Urinary bladder (tissue), 3 donors: ENCODE measurements at regions not wholly inside any gene's neighbourhood (a gene's known extent, or its start where the extent isn't known, plus 50 kb on each side); places are given as distances from the start of the nearest gene placed in this dataset.

Experiments
- DNase-seq: peaks from one replicate; pipeline ENCODE4 v3.0.0-alpha.2; 2015; ENCODE audit errors: extremely low spot score
- H3K27ac ChIP-seq: one replicate; pipeline ENCODE4 v1.5.1; 2013; ENCODE audit warnings: low read depth, mild to moderate bottlenecking, moderate library complexity
- H3K36me3 ChIP-seq: one replicate; pipeline ENCODE4 v1.6.1; 2013; ENCODE audit warnings: mild to moderate bottlenecking, moderate library complexity; ENCODE audit not compliant: insufficient read depth
- H3K4me1 ChIP-seq: one replicate; pipeline ENCODE4 v1.6.1; 2013; ENCODE audit warnings: mild to moderate bottlenecking, moderate library complexity; ENCODE audit not compliant: insufficient read depth
- H3K4me3 ChIP-seq: one replicate; pipeline ENCODE4 v1.5.1; 2013; ENCODE audit warnings: low read depth, low read length
- WGBS: extraction: QIAGEN DNeasy Blood & Tissue Kit; methylation state at CpG from one replicate; pipeline ENCODE4 v1.1.7; 2013; 5-methylcytosine and 5-hydroxymethylcytosine counted together
- donor health status: healthy with polysubstance abuse.
- donor health status: healthy.

DNA sequence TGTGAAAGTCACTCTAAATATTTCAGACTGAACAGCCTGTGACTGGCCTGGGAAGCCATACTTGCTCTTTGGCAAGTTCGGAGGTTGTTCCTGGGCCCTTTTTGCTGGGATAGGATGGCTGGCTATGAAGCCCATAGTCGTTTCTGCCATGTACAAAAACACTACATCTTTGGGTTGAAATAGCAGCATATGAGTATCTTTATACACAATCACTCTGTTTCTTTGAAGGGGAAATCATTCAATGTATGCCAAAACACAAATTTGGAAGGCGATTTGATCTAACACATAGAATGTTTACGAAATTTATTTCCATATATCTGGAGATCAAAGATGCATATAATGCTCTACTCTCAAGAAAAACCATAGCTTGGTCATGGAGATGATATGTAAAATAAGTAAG, 192.9 kb downstream of the SQOR start:
- Histone ChIP-seq H3K4me1 (no peaks in the 10 kb centered on the region), H3K36me3 (no peaks in the 10 kb centered on the region), H3K4me3 (no peak overlapping the region), H3K27ac (no peak overlapping the region)
- 83% methylated on average over 4 of the region's 4 CpGs for WGBS
- no peak for DNase-seq

DNA sequence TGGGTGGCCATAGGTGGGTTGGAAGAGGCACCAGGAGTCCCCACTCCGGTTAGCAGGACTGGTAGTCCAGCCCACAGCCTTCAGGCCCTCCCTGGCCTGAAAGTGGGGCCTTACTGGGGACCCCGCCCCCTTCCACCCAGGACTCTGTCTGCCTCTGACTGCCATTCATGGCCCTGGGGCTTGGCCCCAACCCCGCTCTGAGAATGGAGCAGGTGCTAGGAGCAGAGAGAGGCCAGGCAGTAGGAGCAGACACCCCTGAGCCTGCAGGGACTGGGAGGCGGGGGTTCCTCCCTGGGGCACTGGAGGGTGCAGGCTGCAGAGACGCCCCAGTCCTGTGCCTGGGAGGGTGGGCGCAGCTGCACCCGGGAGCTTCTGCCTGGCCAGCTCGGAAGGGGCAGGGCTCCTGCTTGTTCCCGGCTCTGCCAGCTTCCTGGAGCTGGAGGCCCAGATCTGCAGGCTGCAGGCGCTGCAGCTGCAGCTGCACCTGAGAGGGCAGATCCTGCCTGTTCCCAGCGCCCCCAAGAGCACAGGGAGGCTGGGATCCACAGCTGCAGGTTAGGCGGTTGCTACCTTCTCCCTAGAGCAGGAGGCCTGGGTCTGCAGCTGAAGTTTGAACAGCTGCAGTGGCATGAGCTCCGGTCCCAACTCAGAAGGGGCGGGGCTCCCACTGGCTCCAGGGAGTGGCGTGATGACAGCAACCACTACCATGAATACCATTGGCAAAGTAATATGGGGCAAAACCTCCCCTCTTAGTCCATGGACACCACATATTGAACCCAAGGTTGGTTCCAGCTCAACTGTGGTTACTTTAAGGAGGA, 194.7 kb downstream of the SQOR start:
- H3K27ac ChIP-seq: no peak overlapping the region
- no peaks in the 10 kb centered on the region for H3K4me1 ChIP-seq
- no peak overlapping the region for H3K4me3 ChIP-seq
- no peak for DNase-seq
- 81% methylated on average over 15 of the region's 15 CpGs for WGBS
- H3K36me3 ChIP-seq: no peaks in the 10 kb centered on the region

DNA sequence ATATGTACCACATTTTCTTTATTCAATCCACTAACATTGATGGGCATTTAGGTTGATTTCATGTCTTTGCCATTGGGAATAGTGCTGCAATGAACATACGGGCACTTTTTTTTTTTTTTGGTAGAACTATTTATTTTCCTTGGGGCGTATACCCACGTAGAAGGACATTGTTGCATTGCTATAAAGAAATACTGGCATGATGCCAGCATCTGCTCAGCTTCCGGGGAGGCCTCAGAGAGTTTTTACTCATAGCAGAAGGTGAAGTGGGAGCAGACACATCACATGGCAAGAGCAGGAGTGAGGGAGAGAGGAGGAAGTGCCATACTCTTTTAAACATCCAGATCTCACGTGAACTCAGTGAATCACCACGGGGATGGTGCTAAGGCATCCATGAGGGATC, 197.0 kb downstream of the SQOR start:
- Histone ChIP-seq H3K27ac (no peak overlapping the region), H3K36me3 (no peaks in the 10 kb centered on the region), H3K4me3 (no peak overlapping the region), H3K4me1 (no peaks in the 10 kb centered on the region)
- no peak for DNase-seq
- WGBS: 61% methylated on average over 6 of the region's 6 CpGs

DNA sequence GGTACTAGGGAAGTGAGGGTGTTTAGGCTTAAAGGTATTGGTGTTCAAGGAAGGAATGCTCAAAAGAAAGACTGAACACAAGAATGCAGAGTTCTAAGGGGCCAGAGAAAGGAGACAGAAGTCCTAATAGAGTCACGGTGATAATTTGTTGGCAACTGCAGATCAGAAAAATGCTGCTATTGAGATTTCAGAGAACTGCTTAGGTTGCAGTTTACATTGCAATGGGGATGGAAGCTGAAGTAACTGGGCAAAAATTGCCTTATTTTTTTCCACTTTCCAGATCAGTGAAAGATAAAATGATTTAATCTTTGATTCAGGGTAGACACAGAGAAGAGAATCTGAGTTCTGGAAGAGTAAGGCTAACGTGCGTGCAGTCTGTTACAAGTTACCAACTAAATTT, 199.8 kb downstream of the SQOR start:
- 85% methylated on average over 3 of the region's 3 CpGs for whole genome bisulfite sequencing
- DNase-seq: no peak
- Histone ChIP-seq H3K4me3 (no peak overlapping the region), H3K27ac (no peak overlapping the region), H3K36me3 (no peaks in the 10 kb centered on the region), H3K4me1 (no peaks in the 10 kb centered on the region)

DNA sequence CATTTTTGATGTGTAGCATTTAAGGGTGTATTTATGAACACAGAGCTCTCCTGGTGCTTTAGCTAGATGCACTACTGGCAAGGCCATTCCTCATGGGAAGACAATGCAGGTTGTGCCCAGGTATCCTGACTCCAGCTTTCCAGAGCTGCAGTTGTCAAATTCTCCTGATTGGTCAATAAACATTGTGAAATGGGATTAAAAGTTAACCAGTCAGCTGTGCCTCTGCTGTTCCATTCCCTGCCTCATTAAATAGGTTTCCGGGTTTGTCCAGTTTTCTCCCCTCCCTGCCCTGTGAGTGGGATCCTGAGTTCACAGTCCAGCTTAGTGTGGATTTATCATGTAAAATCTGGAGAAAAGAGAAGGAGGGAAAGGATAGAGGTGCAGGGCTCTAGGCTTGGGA, 207.3 kb downstream of the SQOR start:
- Histone ChIP-seq H3K36me3 (no peaks in the 10 kb centered on the region), H3K4me3 (no peak overlapping the region), H3K27ac (no peak overlapping the region), H3K4me1 (no peaks in the 10 kb centered on the region)
- 64% methylated on average over 1 of the region's 1 CpG for WGBS
- no peak for DNase-seq

DNA sequence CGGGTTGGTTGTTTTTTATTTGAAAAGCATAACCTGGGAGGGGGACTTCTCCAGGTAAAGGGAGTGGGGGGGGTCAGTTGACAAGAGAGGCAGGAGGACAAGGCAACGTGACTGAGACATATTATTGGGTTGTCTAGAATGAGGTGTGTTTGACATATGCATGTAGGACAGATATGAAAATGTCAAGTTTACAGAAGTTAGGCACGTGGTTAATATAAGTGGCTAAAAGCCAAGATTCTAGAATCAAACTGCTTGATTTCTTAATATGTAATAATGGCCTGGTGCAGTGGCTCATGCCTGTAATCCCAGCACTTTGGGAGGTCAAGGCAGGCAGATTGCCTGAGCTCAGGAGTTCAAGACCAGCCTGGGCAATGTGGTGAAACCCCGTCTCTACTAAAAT, 212.8 kb downstream of the SQOR start:
- no peak for DNase-seq
- no peak overlapping the region for H3K27ac ChIP-seq
- no peak overlapping the region for H3K4me3 ChIP-seq
- 64% methylated on average over 4 of the region's 4 CpGs for WGBS
- H3K36me3 ChIP-seq: no peaks in the 10 kb centered on the region
- H3K4me1 ChIP-seq: no peaks in the 10 kb centered on the region

DNA sequence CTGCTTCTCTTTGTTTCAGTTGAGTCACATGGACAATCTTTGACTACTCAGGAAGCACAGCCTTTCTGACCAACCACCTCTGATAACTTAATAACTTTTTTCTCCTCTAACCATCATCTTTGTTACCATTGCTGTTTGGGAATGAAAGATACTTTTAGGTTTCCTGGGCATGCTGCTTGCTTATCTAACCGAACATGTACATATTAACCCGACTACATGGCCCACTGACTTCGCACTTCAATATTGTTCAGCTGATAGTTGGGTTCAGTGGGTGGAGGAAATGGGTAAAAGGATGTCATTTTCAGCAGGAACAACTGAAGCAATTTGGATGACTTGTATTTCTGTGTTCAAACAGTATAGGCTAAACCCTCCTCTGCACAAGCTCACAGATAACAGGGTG, 214.3 kb downstream of the SQOR start:
- WGBS: 95% methylated on average over 3 of the region's 3 CpGs
- H3K36me3 ChIP-seq: no peaks in the 10 kb centered on the region
- no peak for DNase-seq
- no peaks in the 10 kb centered on the region for H3K4me1 ChIP-seq
- H3K4me3 ChIP-seq: no peak overlapping the region
- H3K27ac ChIP-seq: no peak overlapping the region

DNA sequence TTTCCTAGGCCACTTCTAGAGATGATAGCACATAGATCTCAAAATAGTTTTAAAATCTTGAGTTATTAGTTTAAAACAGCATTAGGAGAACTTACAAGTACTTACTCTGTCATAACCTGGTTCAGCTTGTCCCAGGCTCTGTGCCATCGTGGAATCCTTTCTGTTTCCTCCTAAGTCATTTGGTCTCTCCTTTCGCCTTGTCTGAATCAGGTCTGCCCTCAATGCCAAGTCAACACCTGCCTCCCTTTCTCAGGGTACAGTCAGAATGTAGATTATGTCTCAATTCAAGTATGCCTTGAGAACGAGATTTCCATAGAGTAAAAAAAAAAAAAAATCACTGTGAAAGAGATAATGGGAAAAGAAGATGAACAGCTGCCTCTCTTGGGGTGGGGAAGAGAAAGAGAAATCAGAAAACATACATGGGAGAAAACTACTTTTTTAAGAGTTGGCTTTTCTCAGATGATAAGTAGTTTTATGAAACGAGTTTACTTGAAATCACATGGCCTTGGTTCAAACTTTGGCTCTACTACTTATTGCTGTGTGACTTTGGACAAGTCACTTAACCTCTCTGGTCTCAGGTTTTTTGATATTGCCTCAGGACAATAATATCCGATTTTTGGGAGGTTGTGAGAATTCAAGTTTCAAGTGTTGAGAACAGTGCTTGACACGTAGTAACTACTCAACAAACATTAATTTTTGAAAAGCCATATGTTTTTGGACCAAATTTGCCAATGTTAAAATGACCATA, 219.8 kb downstream of the SQOR start:
- H3K4me1 ChIP-seq: no peaks in the 10 kb centered on the region
- 88% methylated on average over 6 of the region's 6 CpGs for WGBS
- no peak for DNase-seq
- H3K27ac ChIP-seq: no peak overlapping the region
- H3K4me3 ChIP-seq: no peak overlapping the region
- no peaks in the 10 kb centered on the region for H3K36me3 ChIP-seq

DNA sequence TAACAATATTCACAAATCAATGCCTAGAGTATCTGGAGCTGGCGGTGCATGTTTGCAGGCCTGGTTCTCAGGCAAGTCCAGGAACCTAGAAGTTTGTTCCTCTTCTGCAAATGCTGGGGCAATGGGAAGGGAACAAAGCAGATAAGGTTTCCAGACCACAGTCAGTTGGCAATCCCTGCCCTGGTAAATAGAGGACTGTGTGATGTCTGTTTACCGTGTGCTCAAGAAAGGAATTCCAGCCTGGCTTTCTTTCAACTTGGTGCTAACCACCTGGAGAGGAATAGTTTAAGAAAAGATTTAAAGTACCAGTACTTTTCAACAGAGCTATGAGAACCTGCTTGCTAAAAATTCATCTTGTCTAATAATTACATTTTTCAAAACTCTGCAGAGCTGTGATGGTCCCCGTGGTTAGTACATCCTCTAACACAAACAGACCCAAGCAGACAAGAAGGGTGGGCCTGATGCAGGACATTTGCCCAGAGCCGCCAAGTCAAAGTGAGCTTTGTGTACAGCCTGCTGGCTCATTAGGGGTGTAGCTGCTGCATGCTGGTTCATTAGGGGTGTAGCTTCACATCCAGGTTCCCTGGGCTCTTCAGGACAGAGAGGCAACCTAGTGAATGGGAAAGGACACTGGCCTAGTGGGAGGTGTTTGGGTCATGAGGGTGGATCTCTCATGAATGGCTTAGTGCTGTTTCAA, 220.5 kb downstream of the SQOR start:
- Histone ChIP-seq H3K36me3 (no peaks in the 10 kb centered on the region), H3K4me1 (no peaks in the 10 kb centered on the region), H3K4me3 (no peak overlapping the region), H3K27ac (no peak overlapping the region)
- 51% methylated on average over 4 of the region's 4 CpGs for WGBS
- no peak for DNase-seq

DNA sequence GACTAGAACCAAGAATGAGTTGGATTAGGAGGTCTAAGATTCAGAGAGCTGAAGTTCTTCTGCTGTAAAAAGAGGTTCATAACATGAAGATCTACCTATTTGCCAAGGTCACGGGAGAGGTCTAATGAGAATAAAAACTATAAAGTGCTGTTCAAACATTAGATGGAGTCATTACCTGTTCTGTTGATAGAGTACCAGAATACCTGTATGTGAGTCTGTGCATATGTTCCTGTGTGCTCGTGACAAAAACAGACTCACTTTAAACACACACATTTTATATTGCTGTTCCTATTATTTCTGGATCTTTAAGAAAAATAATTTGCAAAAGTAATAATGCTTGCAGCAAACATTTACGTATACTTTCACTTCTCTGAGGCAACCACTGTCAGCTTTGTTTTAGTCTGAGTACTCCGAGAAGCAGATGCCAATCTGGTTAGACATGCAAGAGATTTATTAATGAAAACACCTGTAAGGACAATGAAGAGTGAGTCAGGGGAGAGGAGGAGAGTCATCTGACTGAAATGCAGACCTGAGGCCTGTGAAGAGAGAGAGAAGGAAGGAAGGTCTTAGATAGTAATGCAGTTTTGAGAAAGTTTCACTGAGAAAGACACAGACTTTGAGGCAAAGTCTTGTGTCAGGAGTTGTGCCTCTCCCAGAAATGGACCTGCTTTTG, 221.2 kb downstream of the SQOR start:
- 83% methylated on average over 4 of the region's 4 CpGs for WGBS
- DNase-seq: no peak
- Histone ChIP-seq H3K36me3 (no peaks in the 10 kb centered on the region), H3K4me1 (no peaks in the 10 kb centered on the region), H3K4me3 (no peak overlapping the region), H3K27ac (no peak overlapping the region)

DNA sequence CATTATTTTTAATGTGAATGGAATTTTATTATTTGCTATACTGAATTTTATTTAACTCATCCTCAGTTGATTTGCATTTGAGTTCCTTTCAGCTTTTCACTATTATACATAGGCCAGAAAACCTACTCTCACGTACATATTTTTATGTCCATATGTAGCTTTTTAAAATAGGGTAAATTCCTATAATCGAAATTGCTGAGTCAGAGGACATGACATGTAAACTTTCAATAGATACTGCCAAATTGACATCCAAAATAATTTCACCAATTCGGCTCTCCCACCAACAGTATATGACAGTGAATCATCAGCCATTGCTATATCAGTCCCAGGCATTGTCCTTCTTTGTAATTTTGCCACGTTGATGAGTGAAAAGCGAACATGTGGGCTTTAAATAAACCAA, 222.5 kb downstream of the SQOR start:
- 88% methylated on average over 5 of the region's 5 CpGs for WGBS
- H3K36me3 ChIP-seq: no peaks in the 10 kb centered on the region

DNA sequence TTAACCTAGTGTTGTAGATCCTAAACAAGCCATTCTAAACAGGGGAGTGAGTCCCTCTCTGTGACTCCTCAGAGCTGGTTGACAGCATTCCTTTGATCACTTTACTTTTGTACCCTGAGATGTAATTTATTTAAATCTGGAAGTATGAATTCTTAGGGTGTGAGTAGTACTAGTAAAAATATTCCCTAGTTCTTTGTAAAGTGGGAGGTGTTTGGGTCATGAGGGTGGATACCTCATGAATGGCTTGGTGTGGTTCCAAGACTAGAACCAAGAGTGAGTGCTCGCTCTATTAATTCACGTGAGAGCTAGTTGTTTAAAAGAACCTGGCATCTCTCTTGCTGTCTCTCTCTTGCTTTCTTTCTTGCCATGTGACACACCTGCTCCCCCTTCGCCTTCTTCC, 223.7 kb downstream of the SQOR start:
- Histone ChIP-seq H3K27ac (no peak overlapping the region), H3K36me3 (no peaks in the 10 kb centered on the region), H3K4me3 (no peak overlapping the region), H3K4me1 (no peaks in the 10 kb centered on the region)
- no peak for DNase-seq
- WGBS: 77% methylated on average over 3 of the region's 3 CpGs

More for the DNA sequence above, 222.5 kb downstream of the SQOR start:
- Histone ChIP-seq H3K4me1 (no peaks in the 10 kb centered on the region), H3K27ac (no peak overlapping the region), H3K4me3 (no peak overlapping the region)
- DNase-seq: no peak

DNA sequence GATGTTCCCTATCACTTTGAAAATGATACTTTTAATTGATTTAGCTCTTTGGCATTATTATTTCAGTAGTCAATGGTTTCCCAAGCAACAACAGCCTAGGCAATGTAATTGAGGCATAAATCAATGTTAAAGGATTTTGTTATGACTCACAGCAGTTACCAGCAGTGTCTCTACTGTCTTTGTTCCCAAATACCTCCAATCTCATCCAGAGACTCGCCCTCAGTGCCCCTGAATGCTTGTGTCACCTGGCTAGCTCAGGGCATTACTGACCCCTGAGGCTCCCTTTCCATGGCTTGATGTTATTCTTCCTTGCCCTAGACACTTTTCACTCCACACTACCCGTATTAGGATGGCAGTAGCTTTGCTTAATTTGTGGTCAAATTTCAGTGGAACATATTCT, 227.2 kb downstream of the SQOR start:
- Histone ChIP-seq H3K27ac (no peak overlapping the region), H3K4me1 (no peaks in the 10 kb centered on the region), H3K4me3 (no peak overlapping the region), H3K36me3 (no peaks in the 10 kb centered on the region)
- WGBS: 75% methylated on average over 2 of the region's 2 CpGs
- DNase-seq: no peak
